ENCODE measurements at regions not wholly inside any gene's neighbourhood (a gene's known extent, or its start where the extent isn't known, plus 50 kb on each side); places are given as distances from the start of the nearest gene placed in this dataset.

- H3K4me3 ChIP-seq (ENCODE audit: low read depth, low read length): no peak overlapping the region
- TF ChIP-seq CTCF (IDR thresholded peaks at IDR 0.05; ENCODE audit: insufficient read depth, low read length, missing control alignments): no peak
- ChIA-PET POLR2A (no interaction called here), CTCF (interaction anchor here (1.1 to 1.8 kb wide), 2 partner anchors 205 to 219 kb away, joined by 3 to 6 read pairs; partner anchors contain the start of gene PCDH18)
- no peak for DNase-seq (ENCODE audit: low read depth, low spot score)
These were observed 220.0 kb downstream of the PCDH18 start for GRCh38 chr4:137312257-137312656.

GRCh38 chr4:137310593-137311490, 221.5 kb downstream of the PCDH18 start:
- no peak for TF ChIP-seq CTCF (IDR thresholded peaks at IDR 0.05; ENCODE audit: insufficient read depth, low read length, missing control alignments)
- no peak overlapping the region; the same call in 1 of the 2 replicates for H3K4me3 ChIP-seq (ENCODE audit: low read depth, low read length)
- peak; percentile 70 for DNase-seq (ENCODE audit: low read depth, low spot score)
- CTCF ChIA-PET: interaction anchor here (1.1 to 1.8 kb wide), 2 partner anchors 207 to 221 kb away, joined by 3 to 6 read pairs; partner anchors contain the start of gene PCDH18
- POLR2A ChIA-PET: interaction anchor here (0.6 to 1.3 kb wide), 3 partner anchors 49 to 213 kb away, joined by 3 to 4 read pairs (median 3); no protein-coding TSS in a partner anchor

- DNase-seq (ENCODE audit: low read depth, low spot score): no peak
- ChIA-PET POLR2A (no interaction called here), CTCF (no interaction called here)
- TF ChIP-seq CTCF (IDR thresholded peaks at IDR 0.05; ENCODE audit: insufficient read depth, low read length, missing control alignments): no peak
- no peak overlapping the region for H3K4me3 ChIP-seq (ENCODE audit: low read depth, low read length)
These were observed 222.1 kb downstream of the PCDH18 start for GRCh38 chr4:137310166-137310565.

- no peak overlapping the region for H3K4me3 ChIP-seq (ENCODE audit: low read depth, low read length)
- DNase-seq (ENCODE audit: low read depth, low spot score): no peak
- POLR2A ChIA-PET: no interaction called here
- CTCF ChIA-PET: no interaction called here
- no peak for TF ChIP-seq CTCF (IDR thresholded peaks at IDR 0.05; ENCODE audit: insufficient read depth, low read length, missing control alignments)
These were observed 222.9 kb downstream of the PCDH18 start for GRCh38 chr4:137309424-137309823.

GRCh38 chr4:137307806-137308205, 224.5 kb downstream of the PCDH18 start:
- TF ChIP-seq CTCF (IDR thresholded peaks at IDR 0.05; ENCODE audit: insufficient read depth, low read length, missing control alignments): no peak
- ChIA-PET POLR2A (interaction anchor here (0.6 kb wide), 1 partner anchor 42 kb away, joined by 3 read pairs; no protein-coding TSS in a partner anchor), CTCF (no interaction called here)
- peak; percentile 26 for DNase-seq (ENCODE audit: low read depth, low spot score)
- H3K4me3 ChIP-seq (ENCODE audit: low read depth, low read length): no peak overlapping the region

- no peak overlapping the region for H3K4me3 ChIP-seq (ENCODE audit: low read depth, low read length)
- POLR2A ChIA-PET: interaction anchor here (0.6 to 1.2 kb wide), 3 partner anchors 9 to 231 kb away, joined by 3 read pairs; partner anchors contain the start of gene PCDH18
- CTCF ChIA-PET: interaction anchor here (1.2 kb wide), 1 partner anchor 9 kb away, joined by 3 read pairs; no protein-coding TSS in a partner anchor
- TF ChIP-seq CTCF (IDR thresholded peaks at IDR 0.05; ENCODE audit: insufficient read depth, low read length, missing control alignments): no peak
- no peak for DNase-seq (ENCODE audit: low read depth, low spot score)
These were observed 231.5 kb downstream of the PCDH18 start for GRCh38 chr4:137300776-137301175.
